ENCODE measurements at regions not wholly inside any gene's neighbourhood (a gene's known extent, or its start where the extent isn't known, plus 50 kb on each side); places are given as distances from the start of the nearest gene placed in this dataset.

DNA sequence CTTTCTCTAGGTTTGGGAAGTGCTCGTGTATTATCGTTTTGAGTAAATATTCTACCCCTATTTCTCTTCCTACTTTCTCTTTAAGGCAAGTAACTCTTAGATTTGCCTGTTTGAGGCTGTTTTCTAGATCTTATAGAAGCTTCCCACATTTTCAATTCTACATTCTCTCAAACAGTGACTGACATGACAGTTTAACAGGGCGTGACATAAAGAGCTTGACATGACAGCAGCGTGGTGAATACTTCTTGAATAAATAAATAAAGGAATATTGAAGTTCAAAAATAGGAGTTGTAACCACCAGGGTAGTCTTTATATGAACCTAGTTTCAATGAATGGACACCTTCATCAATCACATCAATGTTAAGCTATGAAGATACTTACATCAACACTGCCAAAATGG, 162.0 kb downstream of the TRAM1L1 start:
- DNase-seq (ENCODE audit: low spot score in 2 of 2): no peak
- ATAC-seq (replicated peaks; ENCODE audit: extremely low read depth, poor library complexity, severe bottlenecking): no peak
- Mint-ChIP-seq H3K4me1 (no peaks in the 10 kb centered on the region), H3K9me3 (peaks cover 11% of the 10 kb centered on the region), H3K27ac (ENCODE audit: low read depth) (no peak overlapping the region), H3K27me3 (no peaks in the 10 kb centered on the region), H3K4me3 (no peak overlapping the region), H3K36me3 (ENCODE audit: insufficient read depth) (no peaks in the 10 kb centered on the region)

DNA sequence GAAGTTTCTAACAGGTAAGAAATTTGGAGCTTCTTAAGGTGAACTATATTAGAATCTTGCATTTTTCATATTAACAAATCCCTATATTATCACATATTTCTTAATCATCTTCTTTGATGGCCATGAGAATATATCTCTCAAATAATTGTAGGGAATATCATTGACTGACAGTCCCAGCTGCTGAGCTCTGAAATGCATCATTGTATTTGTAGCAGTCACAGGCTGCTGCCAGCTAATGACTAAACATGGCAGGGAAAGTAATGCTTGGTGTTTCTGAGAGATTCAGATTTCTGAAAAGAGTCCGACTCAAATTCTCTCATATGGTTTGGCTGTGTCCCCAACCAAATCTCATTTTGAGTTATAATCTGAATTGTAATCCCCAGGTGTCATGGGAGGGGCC, 171.9 kb downstream of the TRAM1L1 start:
- H3K4me3 Mint-ChIP-seq: no peak overlapping the region
- no peak for DNase-seq (ENCODE audit: low spot score in 2 of 2)
- no peaks in the 10 kb centered on the region for H3K36me3 Mint-ChIP-seq (ENCODE audit: insufficient read depth)
- no peaks in the 10 kb centered on the region for H3K27me3 Mint-ChIP-seq
- no peaks in the 10 kb centered on the region for H3K4me1 Mint-ChIP-seq
- no peak overlapping the region for H3K27ac Mint-ChIP-seq (ENCODE audit: low read depth)
- no peak for ATAC-seq (replicated peaks; ENCODE audit: extremely low read depth, poor library complexity, severe bottlenecking)
- peaks cover 26% of the 10 kb centered on the region for H3K9me3 Mint-ChIP-seq

DNA sequence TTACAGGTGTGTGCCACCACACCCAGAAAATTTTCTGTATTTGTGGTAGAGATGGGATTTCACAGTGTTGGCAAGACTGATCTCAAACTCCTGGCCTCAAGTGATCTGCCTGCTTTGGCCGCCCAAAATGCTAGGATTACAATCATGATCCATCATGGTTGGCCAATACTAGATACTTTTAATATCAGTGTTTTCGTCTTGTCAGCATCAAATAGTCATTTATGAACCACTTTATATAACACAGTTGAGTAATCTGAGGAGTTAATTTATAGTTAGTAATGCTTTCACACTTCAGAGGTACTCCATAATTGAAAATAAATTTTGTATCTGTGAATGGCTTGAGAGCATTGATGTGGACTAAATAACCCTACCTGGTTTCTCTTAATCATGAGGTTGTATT, 178.6 kb downstream of the TRAM1L1 start:
- Mint-ChIP-seq H3K4me3 (no peak overlapping the region), H3K27me3 (no peaks in the 10 kb centered on the region), H3K4me1 (no peaks in the 10 kb centered on the region), H3K36me3 (ENCODE audit: insufficient read depth) (no peaks in the 10 kb centered on the region), H3K9me3 (peaks cover 47% of the 10 kb centered on the region), H3K27ac (ENCODE audit: low read depth) (no peak overlapping the region)
- DNase-seq (ENCODE audit: low spot score in 2 of 2): no peak
- no peak for ATAC-seq (replicated peaks; ENCODE audit: extremely low read depth, poor library complexity, severe bottlenecking)

DNA sequence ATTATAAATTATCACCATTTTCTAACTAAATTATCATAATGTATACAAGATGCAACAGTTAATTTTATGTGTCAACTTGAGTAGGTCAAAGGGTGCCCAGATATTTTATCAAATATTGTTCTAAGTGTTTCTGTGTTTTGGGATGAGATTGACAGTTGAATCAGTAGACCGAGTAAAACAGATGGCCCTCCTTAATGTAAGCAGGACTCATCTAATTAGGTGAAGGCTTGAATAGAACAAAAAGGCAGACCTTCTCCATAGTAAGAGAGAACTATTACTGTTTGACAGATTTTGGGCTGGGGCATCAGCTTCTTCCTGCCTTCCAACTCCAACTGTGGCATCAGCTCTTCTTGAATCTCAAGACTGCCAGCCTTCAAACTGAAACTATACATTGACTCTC, 185.8 kb downstream of the TRAM1L1 start:
- Mint-ChIP-seq H3K4me3 (no peak overlapping the region), H3K27me3 (no peaks in the 10 kb centered on the region), H3K36me3 (ENCODE audit: insufficient read depth) (no peaks in the 10 kb centered on the region), H3K27ac (ENCODE audit: low read depth) (no peak overlapping the region), H3K9me3 (peaks cover 23% of the 10 kb centered on the region), H3K4me1 (no peaks in the 10 kb centered on the region)
- no peak for ATAC-seq (replicated peaks; ENCODE audit: extremely low read depth, poor library complexity, severe bottlenecking)
- DNase-seq (ENCODE audit: low spot score in 2 of 2): no peak

GRCh38 chr4:116885579-116885978, 199.8 kb downstream of the TRAM1L1 start:
- no peak overlapping the region for H3K27ac Mint-ChIP-seq (ENCODE audit: low read depth)
- H3K4me3 Mint-ChIP-seq: no peak overlapping the region
- peaks cover 2% of the 10 kb centered on the region for H3K36me3 Mint-ChIP-seq (ENCODE audit: insufficient read depth)
- DNase-seq (ENCODE audit: low spot score in 2 of 2) (no peak), ATAC-seq (replicated peaks; ENCODE audit: extremely low read depth, poor library complexity, severe bottlenecking) (no peak)
- peaks cover 7% of the 10 kb centered on the region for H3K9me3 Mint-ChIP-seq
- no peaks in the 10 kb centered on the region for H3K4me1 Mint-ChIP-seq
- no peaks in the 10 kb centered on the region for H3K27me3 Mint-ChIP-seq

- DNase-seq (ENCODE audit: low spot score in 2 of 2) (no peak), ATAC-seq (replicated peaks; ENCODE audit: extremely low read depth, poor library complexity, severe bottlenecking) (no peak)
- Mint-ChIP-seq H3K27me3 (no peaks in the 10 kb centered on the region), H3K4me3 (no peak overlapping the region), H3K27ac (ENCODE audit: low read depth) (no peak overlapping the region), H3K36me3 (ENCODE audit: insufficient read depth) (peaks cover 2% of the 10 kb centered on the region), H3K9me3 (peaks cover 7% of the 10 kb centered on the region), H3K4me1 (no peaks in the 10 kb centered on the region)
Observed at GRCh38 chr4:116882503-116882902, 202.9 kb downstream of the TRAM1L1 start.

DNA sequence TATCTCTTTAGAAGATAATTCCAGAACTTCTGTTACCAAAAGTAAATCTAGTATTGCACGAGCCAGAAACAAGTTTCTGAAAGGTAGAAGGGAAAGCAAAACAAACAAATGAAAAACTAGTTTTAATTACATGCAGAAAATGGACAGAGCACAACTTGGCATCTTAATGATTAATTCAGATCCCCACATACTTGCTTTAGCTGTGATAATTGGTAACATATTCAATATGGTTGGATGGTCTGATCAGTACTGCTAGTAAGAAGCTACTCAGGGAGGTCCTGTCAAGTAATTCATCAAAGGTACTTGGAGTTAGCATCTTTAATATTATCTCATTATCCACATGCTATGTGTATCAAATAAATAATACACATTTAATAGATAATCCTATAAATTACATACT, 204.3 kb downstream of the TRAM1L1 start:
- H3K4me3 Mint-ChIP-seq: no peak overlapping the region
- H3K27me3 Mint-ChIP-seq: no peaks in the 10 kb centered on the region
- no peaks in the 10 kb centered on the region for H3K4me1 Mint-ChIP-seq
- H3K36me3 Mint-ChIP-seq (ENCODE audit: insufficient read depth): peaks cover 2% of the 10 kb centered on the region
- no peak overlapping the region for H3K27ac Mint-ChIP-seq (ENCODE audit: low read depth)
- peaks cover 7% of the 10 kb centered on the region for H3K9me3 Mint-ChIP-seq
- no peak for DNase-seq (ENCODE audit: low spot score in 2 of 2)
- ATAC-seq (replicated peaks; ENCODE audit: extremely low read depth, poor library complexity, severe bottlenecking): no peak

DNA sequence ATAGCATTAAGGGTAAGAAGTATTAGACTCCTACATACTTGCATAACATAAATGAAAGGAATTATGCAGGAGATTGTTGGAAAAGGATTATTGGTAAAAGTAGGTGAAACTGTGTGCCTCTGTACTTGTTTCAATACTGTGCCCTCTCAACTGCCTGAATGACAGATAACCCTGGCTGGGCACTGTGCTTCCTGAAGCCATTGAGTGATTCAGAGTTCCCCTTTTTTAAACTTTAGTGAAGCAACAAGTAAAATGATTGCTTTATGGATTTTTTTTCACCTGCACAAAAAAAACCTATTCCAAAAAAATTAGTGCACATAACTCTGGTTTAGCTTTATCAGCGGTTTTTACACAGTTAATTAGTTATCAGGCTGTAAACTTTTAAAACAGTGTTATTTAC, 204.8 kb downstream of the TRAM1L1 start:
- Mint-ChIP-seq H3K27ac (ENCODE audit: low read depth) (no peak overlapping the region), H3K36me3 (ENCODE audit: insufficient read depth) (peaks cover 2% of the 10 kb centered on the region), H3K9me3 (peaks cover 7% of the 10 kb centered on the region), H3K27me3 (no peaks in the 10 kb centered on the region), H3K4me1 (no peaks in the 10 kb centered on the region), H3K4me3 (no peak overlapping the region)
- no peak for ATAC-seq (replicated peaks; ENCODE audit: extremely low read depth, poor library complexity, severe bottlenecking)
- no peak for DNase-seq (ENCODE audit: low spot score in 2 of 2)

- H3K36me3 Mint-ChIP-seq (ENCODE audit: insufficient read depth): no peaks in the 10 kb centered on the region
- no peak overlapping the region for H3K4me3 Mint-ChIP-seq
- H3K27ac Mint-ChIP-seq (ENCODE audit: low read depth): no peak overlapping the region
- DNase-seq (ENCODE audit: low spot score in 2 of 2): no peak
- ATAC-seq (replicated peaks; ENCODE audit: extremely low read depth, poor library complexity, severe bottlenecking): no peak
- H3K27me3 Mint-ChIP-seq: no peaks in the 10 kb centered on the region
- peaks cover 2% of the 10 kb centered on the region for H3K9me3 Mint-ChIP-seq
- H3K4me1 Mint-ChIP-seq: no peaks in the 10 kb centered on the region
Observed at GRCh38 chr4:116878280-116878679, 207.1 kb downstream of the TRAM1L1 start.

DNA sequence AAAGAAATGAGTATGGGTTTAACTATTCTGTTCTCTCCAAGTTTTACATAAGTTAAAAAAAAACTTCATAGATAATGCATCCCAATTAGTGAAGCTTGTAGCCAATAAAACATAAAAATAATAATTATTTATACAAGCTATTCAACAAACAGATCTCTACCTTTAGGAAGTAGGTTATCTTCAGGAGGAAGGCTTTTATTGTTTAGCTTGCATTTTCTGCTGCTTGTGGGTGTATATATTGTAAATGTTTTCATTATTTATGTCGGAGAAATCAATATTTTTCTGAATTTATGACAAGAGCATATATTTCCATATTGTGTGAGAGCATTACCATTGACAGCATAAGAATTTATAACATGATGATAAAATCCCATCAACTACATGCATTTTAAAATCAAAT, 208.3 kb downstream of the TRAM1L1 start:
- no peak for DNase-seq (ENCODE audit: low spot score in 2 of 2)
- Mint-ChIP-seq H3K9me3 (peaks cover 6% of the 10 kb centered on the region), H3K27ac (ENCODE audit: low read depth) (no peak overlapping the region), H3K36me3 (ENCODE audit: insufficient read depth) (no peaks in the 10 kb centered on the region), H3K27me3 (no peaks in the 10 kb centered on the region), H3K4me1 (no peaks in the 10 kb centered on the region), H3K4me3 (no peak overlapping the region)
- ATAC-seq (replicated peaks; ENCODE audit: extremely low read depth, poor library complexity, severe bottlenecking): no peak

- no peak overlapping the region for H3K27ac Mint-ChIP-seq (ENCODE audit: low read depth)
- no peak for ATAC-seq (replicated peaks; ENCODE audit: extremely low read depth, poor library complexity, severe bottlenecking)
- DNase-seq (ENCODE audit: low spot score in 2 of 2): no peak
- no peaks in the 10 kb centered on the region for H3K27me3 Mint-ChIP-seq
- H3K36me3 Mint-ChIP-seq (ENCODE audit: insufficient read depth): no peaks in the 10 kb centered on the region
- no peaks in the 10 kb centered on the region for H3K4me1 Mint-ChIP-seq
- peaks cover 6% of the 10 kb centered on the region for H3K9me3 Mint-ChIP-seq
- no peak overlapping the region for H3K4me3 Mint-ChIP-seq
Observed at GRCh38 chr4:116872941-116873340, 212.4 kb downstream of the TRAM1L1 start.

- H3K4me1 Mint-ChIP-seq: no peaks in the 10 kb centered on the region
- H3K27ac Mint-ChIP-seq (ENCODE audit: low read depth): no peak overlapping the region
- no peaks in the 10 kb centered on the region for H3K36me3 Mint-ChIP-seq (ENCODE audit: insufficient read depth)
- no peak for ATAC-seq (replicated peaks; ENCODE audit: extremely low read depth, poor library complexity, severe bottlenecking)
- DNase-seq (ENCODE audit: low spot score in 2 of 2): no peak
- H3K9me3 Mint-ChIP-seq: peaks cover 6% of the 10 kb centered on the region
- H3K4me3 Mint-ChIP-seq: no peak overlapping the region
- no peaks in the 10 kb centered on the region for H3K27me3 Mint-ChIP-seq
Observed at GRCh38 chr4:116872308-116872707, 213.1 kb downstream of the TRAM1L1 start.

DNA sequence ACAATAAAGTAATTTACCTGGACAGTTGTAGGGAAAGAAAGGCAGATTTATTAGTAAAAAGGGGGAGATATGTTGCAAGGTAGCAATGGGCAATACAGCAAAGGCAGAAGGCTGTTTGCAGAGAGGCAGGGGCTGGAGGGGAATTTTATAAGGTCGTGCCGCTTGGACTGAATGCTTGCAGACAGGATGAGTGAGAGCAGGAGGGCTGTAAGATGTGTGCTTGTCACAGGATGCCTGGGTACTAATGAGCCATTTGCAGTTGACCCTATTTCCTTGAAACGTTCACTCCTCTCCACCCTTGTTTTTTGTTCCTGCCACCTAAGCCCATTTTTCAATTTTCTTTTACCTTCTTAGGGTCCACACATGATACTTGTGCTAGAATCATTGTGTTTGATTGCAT, 214.7 kb downstream of the TRAM1L1 start:
- no peaks in the 10 kb centered on the region for H3K4me1 Mint-ChIP-seq
- no peaks in the 10 kb centered on the region for H3K27me3 Mint-ChIP-seq
- H3K4me3 Mint-ChIP-seq: no peak overlapping the region
- ATAC-seq (replicated peaks; ENCODE audit: extremely low read depth, poor library complexity, severe bottlenecking) (no peak), DNase-seq (ENCODE audit: low spot score in 2 of 2) (no peak)
- H3K9me3 Mint-ChIP-seq: peaks cover 6% of the 10 kb centered on the region
- H3K36me3 Mint-ChIP-seq (ENCODE audit: insufficient read depth): no peaks in the 10 kb centered on the region
- no peak overlapping the region for H3K27ac Mint-ChIP-seq (ENCODE audit: low read depth)

DNA sequence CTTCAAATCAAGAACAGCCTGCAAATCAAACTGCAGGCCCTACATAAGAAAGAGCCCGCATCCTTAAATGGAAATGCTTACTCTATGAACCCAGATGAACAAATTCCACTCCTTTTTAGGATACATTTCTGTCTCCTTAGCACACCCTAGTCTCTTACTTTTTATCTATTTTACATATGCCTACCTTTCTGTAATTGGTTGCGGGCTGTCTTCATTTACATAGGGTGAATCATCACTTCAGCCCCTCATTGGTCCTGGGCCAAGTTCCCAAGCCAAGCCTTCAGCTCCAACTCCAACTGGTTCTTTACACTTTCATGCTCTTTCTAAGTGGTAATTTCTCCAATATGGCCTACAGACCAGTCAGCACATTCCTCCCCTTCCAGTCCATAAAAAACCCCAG, 219.3 kb downstream of the TRAM1L1 start:
- no peak overlapping the region for H3K27ac Mint-ChIP-seq (ENCODE audit: low read depth)

More for the DNA sequence above, 219.3 kb downstream of the TRAM1L1 start:
- H3K4me3 Mint-ChIP-seq: no peak overlapping the region
- no peaks in the 10 kb centered on the region for H3K4me1 Mint-ChIP-seq
- DNase-seq (ENCODE audit: low spot score in 2 of 2) (no peak), ATAC-seq (replicated peaks; ENCODE audit: extremely low read depth, poor library complexity, severe bottlenecking) (no peak)
- H3K36me3 Mint-ChIP-seq (ENCODE audit: insufficient read depth): no peaks in the 10 kb centered on the region
- H3K27me3 Mint-ChIP-seq: no peaks in the 10 kb centered on the region
- no peaks in the 10 kb centered on the region for H3K9me3 Mint-ChIP-seq
